HFFc6 (cell line): ENCODE measurements at regions not wholly inside any gene's neighbourhood (a gene's known extent, or its start where the extent isn't known, plus 50 kb on each side); places are given as distances from the start of the nearest gene placed in this dataset.

Experiments
- DNase-seq: peaks from one replicate; pipeline ENCODE4 v3.0.0-alpha.2; 2018
- H3K27ac Mint-ChIP-seq: 2 replicates; pipeline ENCODE4 v1.8.0; 2020; ENCODE audit warnings: mild to moderate bottlenecking, mixed read lengths
- H3K27me3 Mint-ChIP-seq: 2 replicates; pipeline ENCODE4 v1.8.0; 2021; ENCODE audit warnings: mild to moderate bottlenecking, moderate library complexity, mixed read lengths; ENCODE audit not compliant: insufficient read depth
- H3K36me3 Mint-ChIP-seq: 2 replicates; pipeline ENCODE4 v1.8.0; 2021; ENCODE audit warnings: low read depth, mixed read lengths
- H3K4me1 Mint-ChIP-seq: 2 replicates; pipeline ENCODE4 v1.8.0; 2020; ENCODE audit warnings: low read depth, mixed read lengths
- H3K4me3 Mint-ChIP-seq: 2 replicates; pipeline ENCODE4 v1.8.0; 2020; ENCODE audit warnings: mild to moderate bottlenecking, moderate library complexity, mixed read lengths
- H3K9me3 Mint-ChIP-seq: 2 replicates; pipeline ENCODE4 v1.8.0; 2020; ENCODE audit warnings: mild to moderate bottlenecking, mixed read lengths
- CTCF ChIP-seq: fragments of 200-600 bp; sonication (generic); IDR thresholded peaks from 2 replicates; pipeline ENCODE4 v1.5.0; 2021; ENCODE audit warnings: antibody characterized with exemption, mild to moderate bottlenecking

- no peak overlapping the region for H3K27ac Mint-ChIP-seq
- no peak for DNase-seq
These were observed 271.1 kb upstream of the CHD6 start for GRCh38 chr20:41889126-41889843.

GRCh38 chr20:41888434-41888833, 270.3 kb upstream of the CHD6 start:
- no peaks in the 10 kb centered on the region for H3K36me3 Mint-ChIP-seq
- TF ChIP-seq CTCF, result no peak
- H3K4me1 Mint-ChIP-seq, result no peaks in the 10 kb centered on the region
- no peak for DNase-seq
- no peak overlapping the region for H3K4me3 Mint-ChIP-seq
- H3K9me3 Mint-ChIP-seq, result peaks cover 46% of the 10 kb centered on the region
- no peak overlapping the region for H3K27ac Mint-ChIP-seq
- H3K27me3 Mint-ChIP-seq, result peaks cover 2% of the 10 kb centered on the region; the same call in 1 of the 2 replicates

More at GRCh38 chr20:41889126-41889843, 271.1 kb upstream of the CHD6 start:
- Mint-ChIP-seq H3K4me1 (no peaks in the 10 kb centered on the region), H3K36me3 (peaks cover 4% of the 10 kb centered on the region), H3K4me3 (no peak overlapping the region), H3K27me3 (peaks cover 2% of the 10 kb centered on the region; the same call in 1 of the 2 replicates), H3K9me3 (peaks cover 44% of the 10 kb centered on the region)
- no peak for TF ChIP-seq CTCF

- no peak overlapping the region for H3K27ac Mint-ChIP-seq
- TF ChIP-seq CTCF, result no peak
- H3K36me3 Mint-ChIP-seq, result no peaks in the 10 kb centered on the region
- peaks cover 53% of the 10 kb centered on the region for H3K9me3 Mint-ChIP-seq
- no peaks in the 10 kb centered on the region for H3K4me1 Mint-ChIP-seq
- H3K27me3 Mint-ChIP-seq, result peaks cover 2% of the 10 kb centered on the region; the same call in 1 of the 2 replicates
- no peak for DNase-seq
- H3K4me3 Mint-ChIP-seq, result no peak overlapping the region
These were observed 269.3 kb upstream of the CHD6 start for GRCh38 chr20:41887500-41887899.

GRCh38 chr20:41881466-41882046, 263.4 kb upstream of the CHD6 start:
- H3K27ac Mint-ChIP-seq, result no peak overlapping the region
- no peaks in the 10 kb centered on the region for H3K4me1 Mint-ChIP-seq
- H3K27me3 Mint-ChIP-seq, result no peaks in the 10 kb centered on the region
- no peak for DNase-seq
- H3K36me3 Mint-ChIP-seq, result no peaks in the 10 kb centered on the region
- H3K9me3 Mint-ChIP-seq, result peaks cover 23% of the 10 kb centered on the region
- H3K4me3 Mint-ChIP-seq, result no peak overlapping the region
- TF ChIP-seq CTCF, result no peak

- Mint-ChIP-seq H3K4me1 (no peaks in the 10 kb centered on the region), H3K36me3 (no peaks in the 10 kb centered on the region), H3K4me3 (no peak overlapping the region), H3K9me3 (peaks cover 29% of the 10 kb centered on the region), H3K27me3 (no peaks in the 10 kb centered on the region; the same call in 1 of the 2 replicates), H3K27ac (no peak overlapping the region)
- TF ChIP-seq CTCF, result no peak
- no peak for DNase-seq
These were observed 260.9 kb upstream of the CHD6 start for GRCh38 chr20:41879123-41879522.
